ENCODE measurements at regions not wholly inside any gene's neighbourhood (a gene's known extent, or its start where the extent isn't known, plus 50 kb on each side); places are given as distances from the start of the nearest gene placed in this dataset.

- H3K27ac Mint-ChIP-seq: no peak overlapping the region
- DNase-seq (no peak), ATAC-seq (no peak)
- H3K9me3 Mint-ChIP-seq (ENCODE audit: insufficient read depth): peaks cover 84% of the 10 kb centered on the region
- no peaks in the 10 kb centered on the region for H3K27me3 Mint-ChIP-seq (ENCODE audit: low read depth)
- H3K4me3 Mint-ChIP-seq: no peak overlapping the region
- ChIA-PET POLR2A (no interaction called here), CTCF (no interaction called here)
- no peaks in the 10 kb centered on the region for H3K4me1 Mint-ChIP-seq (ENCODE audit: low read depth)
- peaks cover 33% of the 10 kb centered on the region for H3K36me3 Mint-ChIP-seq (ENCODE audit: low read depth)
Observed at GRCh38 chr19:27775395-27775794, 1437.6 kb downstream of the UQCRFS1 start.

GRCh38 chr19:27774827-27775226 lies 1438.1 kb downstream of the UQCRFS1 start:
- peak; percentile 48 for DNase-seq
- Mint-ChIP-seq H3K4me1 (ENCODE audit: low read depth) (no peaks in the 10 kb centered on the region), H3K36me3 (ENCODE audit: low read depth) (peaks cover 35% of the 10 kb centered on the region), H3K27me3 (ENCODE audit: low read depth) (no peaks in the 10 kb centered on the region), H3K4me3 (no peak overlapping the region), H3K27ac (no peak overlapping the region), H3K9me3 (ENCODE audit: insufficient read depth) (peaks cover 89% of the 10 kb centered on the region)
- ATAC-seq: no peak
- ChIA-PET CTCF (no interaction called here), POLR2A (no interaction called here)

GRCh38 chr19:27774337-27774736 lies 1438.6 kb downstream of the UQCRFS1 start:
- Mint-ChIP-seq H3K9me3 (ENCODE audit: insufficient read depth) (peaks cover 89% of the 10 kb centered on the region), H3K36me3 (ENCODE audit: low read depth) (peaks cover 34% of the 10 kb centered on the region), H3K27me3 (ENCODE audit: low read depth) (no peaks in the 10 kb centered on the region), H3K4me3 (no peak overlapping the region), H3K27ac (no peak overlapping the region), H3K4me1 (ENCODE audit: low read depth) (no peaks in the 10 kb centered on the region)
- DNase-seq: peak; percentile 24
- ChIA-PET CTCF (no interaction called here), POLR2A (no interaction called here)
- ATAC-seq: no peak

- no peak overlapping the region for H3K27ac Mint-ChIP-seq
- POLR2A ChIA-PET: no interaction called here
- no peak for DNase-seq
- H3K4me3 Mint-ChIP-seq: no peak overlapping the region
- no peaks in the 10 kb centered on the region for H3K4me1 Mint-ChIP-seq (ENCODE audit: low read depth)
- CTCF ChIA-PET: no interaction called here
- H3K27me3 Mint-ChIP-seq (ENCODE audit: low read depth): no peaks in the 10 kb centered on the region
- ATAC-seq: no peak
- H3K36me3 Mint-ChIP-seq (ENCODE audit: low read depth): peaks cover 27% of the 10 kb centered on the region
- H3K9me3 Mint-ChIP-seq (ENCODE audit: insufficient read depth): peaks cover 85% of the 10 kb centered on the region
Observed at GRCh38 chr19:27773318-27774094, 1439.4 kb downstream of the UQCRFS1 start.

- CTCF ChIA-PET: no interaction called here
- H3K4me3 Mint-ChIP-seq: no peak overlapping the region
- no peak overlapping the region for H3K27ac Mint-ChIP-seq
- H3K36me3 Mint-ChIP-seq (ENCODE audit: low read depth): peaks cover 22% of the 10 kb centered on the region
- POLR2A ChIA-PET: no interaction called here
- ATAC-seq (no peak), DNase-seq (no peak)
- H3K27me3 Mint-ChIP-seq (ENCODE audit: low read depth): no peaks in the 10 kb centered on the region
- H3K4me1 Mint-ChIP-seq (ENCODE audit: low read depth): no peaks in the 10 kb centered on the region
- peaks cover 88% of the 10 kb centered on the region for H3K9me3 Mint-ChIP-seq (ENCODE audit: insufficient read depth)
Observed at GRCh38 chr19:27772059-27772458, 1440.9 kb downstream of the UQCRFS1 start.

- DNase-seq: no peak
- CTCF ChIA-PET: no interaction called here
- POLR2A ChIA-PET: no interaction called here
- peaks cover 13% of the 10 kb centered on the region for H3K36me3 Mint-ChIP-seq (ENCODE audit: low read depth)
- no peak for ATAC-seq
- H3K4me3 Mint-ChIP-seq: no peak overlapping the region
- no peaks in the 10 kb centered on the region for H3K27me3 Mint-ChIP-seq (ENCODE audit: low read depth)
- H3K4me1 Mint-ChIP-seq (ENCODE audit: low read depth): no peaks in the 10 kb centered on the region
- peaks cover 88% of the 10 kb centered on the region for H3K9me3 Mint-ChIP-seq (ENCODE audit: insufficient read depth)
- H3K27ac Mint-ChIP-seq: no peak overlapping the region
Observed at GRCh38 chr19:27770095-27770494, 1442.9 kb downstream of the UQCRFS1 start.

GRCh38 chr19:27767234-27767633 lies 1445.7 kb downstream of the UQCRFS1 start:
- CTCF ChIA-PET: no interaction called here
- peaks cover 5% of the 10 kb centered on the region for H3K36me3 Mint-ChIP-seq (ENCODE audit: low read depth)
- no peak for ATAC-seq

GRCh38 chr19:27765912-27766725 lies 1446.8 kb downstream of the UQCRFS1 start:
- no peak overlapping the region for H3K27ac Mint-ChIP-seq
- ChIA-PET POLR2A (no interaction called here), CTCF (no interaction called here)
- no peak overlapping the region for H3K4me3 Mint-ChIP-seq
- DNase-seq: peak; percentile 1
- H3K9me3 Mint-ChIP-seq (ENCODE audit: insufficient read depth): peaks cover 78% of the 10 kb centered on the region
- peaks cover 5% of the 10 kb centered on the region for H3K36me3 Mint-ChIP-seq (ENCODE audit: low read depth)
- ATAC-seq: no peak
- no peaks in the 10 kb centered on the region for H3K27me3 Mint-ChIP-seq (ENCODE audit: low read depth)
- H3K4me1 Mint-ChIP-seq (ENCODE audit: low read depth): no peaks in the 10 kb centered on the region

More at GRCh38 chr19:27767234-27767633, 1445.7 kb downstream of the UQCRFS1 start:
- no peak overlapping the region for H3K4me3 Mint-ChIP-seq
- H3K27ac Mint-ChIP-seq: no peak overlapping the region
- DNase-seq: no peak
- H3K9me3 Mint-ChIP-seq (ENCODE audit: insufficient read depth): peaks cover 78% of the 10 kb centered on the region
- POLR2A ChIA-PET: no interaction called here
- H3K4me1 Mint-ChIP-seq (ENCODE audit: low read depth): no peaks in the 10 kb centered on the region
- H3K27me3 Mint-ChIP-seq (ENCODE audit: low read depth): no peaks in the 10 kb centered on the region

GRCh38 chr19:27765397-27765796 lies 1447.6 kb downstream of the UQCRFS1 start:
- POLR2A ChIA-PET: no interaction called here
- H3K9me3 Mint-ChIP-seq (ENCODE audit: insufficient read depth): peaks cover 78% of the 10 kb centered on the region
- peaks cover 5% of the 10 kb centered on the region for H3K36me3 Mint-ChIP-seq (ENCODE audit: low read depth)
- CTCF ChIA-PET: no interaction called here
- ATAC-seq (no peak), DNase-seq (no peak)
- H3K4me3 Mint-ChIP-seq: no peak overlapping the region
- H3K27me3 Mint-ChIP-seq (ENCODE audit: low read depth): no peaks in the 10 kb centered on the region
- no peak overlapping the region for H3K27ac Mint-ChIP-seq
- H3K4me1 Mint-ChIP-seq (ENCODE audit: low read depth): no peaks in the 10 kb centered on the region

- Mint-ChIP-seq H3K4me1 (ENCODE audit: low read depth) (no peaks in the 10 kb centered on the region), H3K4me3 (no peak overlapping the region), H3K27ac (no peak overlapping the region), H3K36me3 (ENCODE audit: low read depth) (peaks cover 2% of the 10 kb centered on the region), H3K9me3 (ENCODE audit: insufficient read depth) (peaks cover 75% of the 10 kb centered on the region), H3K27me3 (ENCODE audit: low read depth) (no peaks in the 10 kb centered on the region)
- ChIA-PET POLR2A (no interaction called here), CTCF (no interaction called here)
- ATAC-seq (no peak), DNase-seq (no peak)
Observed at GRCh38 chr19:27764186-27764804, 1448.7 kb downstream of the UQCRFS1 start.

GRCh38 chr19:27762933-27763332 lies 1450.0 kb downstream of the UQCRFS1 start:
- Mint-ChIP-seq H3K4me1 (ENCODE audit: low read depth) (no peaks in the 10 kb centered on the region), H3K36me3 (ENCODE audit: low read depth) (peaks cover 2% of the 10 kb centered on the region), H3K27me3 (ENCODE audit: low read depth) (no peaks in the 10 kb centered on the region), H3K9me3 (ENCODE audit: insufficient read depth) (peaks cover 76% of the 10 kb centered on the region), H3K4me3 (no peak overlapping the region), H3K27ac (no peak overlapping the region)
- ChIA-PET CTCF (no interaction called here), POLR2A (no interaction called here)
- DNase-seq (no peak), ATAC-seq (no peak)

- Mint-ChIP-seq H3K9me3 (ENCODE audit: insufficient read depth) (peaks cover 52% of the 10 kb centered on the region), H3K4me3 (no peak overlapping the region), H3K27ac (no peak overlapping the region), H3K36me3 (ENCODE audit: low read depth) (peaks cover 2% of the 10 kb centered on the region), H3K27me3 (ENCODE audit: low read depth) (no peaks in the 10 kb centered on the region), H3K4me1 (ENCODE audit: low read depth) (no peaks in the 10 kb centered on the region)
- POLR2A ChIA-PET: no interaction called here
- DNase-seq: no peak
- ATAC-seq: no peak
- CTCF ChIA-PET: no interaction called here
Observed at GRCh38 chr19:27759896-27760295, 1453.1 kb downstream of the UQCRFS1 start.

Measured in activated CD8-positive, alpha-beta T cell treated with anti-CD3 and anti-CD28 coated beads, Interleukin-2, amount 10 ng/mL, durations not matched to agents 7 days and 5 days (primary cell).